OCI-LY3 (cell line): ENCODE measurements at regions not wholly inside any gene's neighbourhood (a gene's known extent, or its start where the extent isn't known, plus 50 kb on each side); places are given as distances from the start of the nearest gene placed in this dataset.

Experiments
- H2AFZ ChIP-seq: fragments of 200-600, 300-600 bp; shearing (Covaris generic); 2 replicates; pipeline ENCODE4 v1.6.0; 2014; ENCODE audit warnings: antibody characterized with exemption, low read depth, low read length
- H3K27ac ChIP-seq: fragments of 200-600, 300-600 bp; sonication (generic); 2 replicates; pipeline ENCODE4 v1.5.1; 2014; ENCODE audit warnings: mild to moderate bottlenecking, low read length, moderate library complexity, mixed read lengths
- H3K27me3 ChIP-seq: fragments of 200-600, 300-600 bp; sonication (generic); 2 replicates; pipeline ENCODE4 v1.6.1; 2014; ENCODE audit warnings: low read depth, low read length, mixed read lengths
- H3K36me3 ChIP-seq: fragments of 200-600, 300-600 bp; sonication (generic); replicated peaks from 2 replicates; pipeline ENCODE3; 2014; ENCODE audit warnings: low read depth, low read length, mixed read lengths
- H3K4me1 ChIP-seq: fragments of 300-600, 200-600 bp; sonication (generic); 2 replicates; pipeline ENCODE4 v1.6.1; 2014; ENCODE audit warnings: low read length, mixed read lengths
- H3K4me2 ChIP-seq: fragments of 200-600, 300-600 bp; sonication (generic); 2 replicates; pipeline ENCODE4 v1.6.1; 2014; ENCODE audit warnings: low read length, mixed read lengths
- H3K4me3 ChIP-seq: fragments of 300-600, 200-600 bp; sonication (generic); 2 replicates; pipeline ENCODE4 v1.5.1; 2014; ENCODE audit warnings: antibody characterized with exemption, mild to moderate bottlenecking, low read length, moderate library complexity
- H3K79me2 ChIP-seq: fragments of 300-600, 200-600 bp; shearing (Covaris generic); 2 replicates; pipeline ENCODE4 v1.6.1; 2014; ENCODE audit warnings: mild to moderate bottlenecking, low read length, mixed read lengths
- H3K9ac ChIP-seq: fragments of 300-600, 200-600 bp; shearing (Covaris generic); 2 replicates; pipeline ENCODE4 v1.6.0; 2014; ENCODE audit warnings: mild to moderate bottlenecking, low read length, moderate library complexity
- H3K9me3 ChIP-seq: fragments of 200-600, 300-600 bp; shearing (Covaris generic); 2 replicates; pipeline ENCODE4 v1.6.1; 2014; ENCODE audit warnings: low read length, mixed read lengths; ENCODE audit not compliant: insufficient read depth
- H4K20me1 ChIP-seq: fragments of 200-600, 300-600 bp; sonication (generic); 2 replicates; pipeline ENCODE4 v1.6.1; 2016; ENCODE audit warnings: low read length, mixed read lengths; ENCODE audit not compliant: insufficient read depth
- CTCF ChIP-seq: fragments of 200-600, 300-600 bp; sonication (generic); IDR thresholded peaks from 2 replicates; pipeline ENCODE4 v1.5.1; 2014; ENCODE audit warnings: antibody characterized with exemption, low read length, low read depth
- EZH2phosphoT487 ChIP-seq: fragments of 200-600 bp; shearing (Covaris generic); IDR thresholded peaks from 2 replicates; pipeline ENCODE4 v1.6.1; 2018; ENCODE audit warnings: antibody characterized with exemption, mixed run types, low read depth

GRCh38 chr4:153084980-153085630 lies 119.1 kb upstream of the TRIM2 start:
- Histone ChIP-seq H3K4me3 (peak overlapping the region; percentile 8; the same call in 1 of the 2 replicates), H3K4me1 (peaks cover 47% of the 10 kb centered on the region), H3K4me2 (peak overlapping the region; percentile 35), H3K27ac (no peak overlapping the region), H3K27me3 (peaks cover 75% of the 10 kb centered on the region), H3K9ac (no peak overlapping the region), H3K9me3 (no peaks in the 10 kb centered on the region), H4K20me1 (0 out of 2 replicates have a peak, but pooled peaks cover under 1% of the 10 kb centered on the region), H2AFZ (no peak overlapping the region), H3K36me3 (no peaks in the 10 kb centered on the region), H3K79me2 (no peaks in the 10 kb centered on the region)
- TF ChIP-seq CTCF, result peak; percentile 99
- no peak for TF ChIP-seq EZH2phosphoT487

- TF ChIP-seq CTCF, result no peak
- TF ChIP-seq EZH2phosphoT487, result no peak
- Histone ChIP-seq H3K9ac (no peak overlapping the region), H3K4me3 (no peak overlapping the region)
Observed at GRCh38 chr4:153087671-153088194, 116.5 kb upstream of the TRIM2 start.

GRCh38 chr4:153089742-153090141 lies 114.5 kb upstream of the TRIM2 start:
- no peaks in the 10 kb centered on the region for H3K36me3 ChIP-seq
- H3K4me2 ChIP-seq, result peak overlapping the region; percentile 62
- 0 out of 2 replicates have a peak, but pooled peaks cover 3% of the 10 kb centered on the region for H4K20me1 ChIP-seq
- H3K79me2 ChIP-seq, result no peaks in the 10 kb centered on the region
- 0 out of 2 replicates have a peak overlapping the region, but pooled peaks have one; percentile 2 for H3K27ac ChIP-seq
- no peak for TF ChIP-seq CTCF
- TF ChIP-seq EZH2phosphoT487, result peak; percentile 67; the same call in 1 of the 2 replicates
- H3K27me3 ChIP-seq, result peaks cover 52% of the 10 kb centered on the region
- H3K9me3 ChIP-seq, result no peaks in the 10 kb centered on the region
- H3K4me1 ChIP-seq, result peaks cover 48% of the 10 kb centered on the region
- peak overlapping the region; percentile 41 for H3K4me3 ChIP-seq
- H2AFZ ChIP-seq, result no peak overlapping the region
- H3K9ac ChIP-seq, result no peak overlapping the region

More at GRCh38 chr4:153087671-153088194, 116.5 kb upstream of the TRIM2 start:
- 0 out of 2 replicates have a peak, but pooled peaks cover 3% of the 10 kb centered on the region for H4K20me1 ChIP-seq
- H3K79me2 ChIP-seq, result no peaks in the 10 kb centered on the region
- H2AFZ ChIP-seq, result no peak overlapping the region
- H3K27me3 ChIP-seq, result peaks cover 59% of the 10 kb centered on the region
- H3K36me3 ChIP-seq, result no peaks in the 10 kb centered on the region
- H3K4me1 ChIP-seq, result peaks cover 44% of the 10 kb centered on the region
- H3K27ac ChIP-seq, result no peak overlapping the region
- H3K4me2 ChIP-seq, result no peak overlapping the region
- H3K9me3 ChIP-seq, result no peaks in the 10 kb centered on the region

- Histone ChIP-seq H3K79me2 (no peaks in the 10 kb centered on the region), H3K27ac (0 out of 2 replicates have a peak overlapping the region, but pooled peaks have one; percentile 2), H3K36me3 (no peaks in the 10 kb centered on the region), H3K4me1 (peaks cover 44% of the 10 kb centered on the region), H3K9ac (no peak overlapping the region), H3K9me3 (no peaks in the 10 kb centered on the region), H4K20me1 (0 out of 2 replicates have a peak, but pooled peaks cover 3% of the 10 kb centered on the region), H3K4me2 (peak overlapping the region; percentile 62), H3K27me3 (peaks cover 51% of the 10 kb centered on the region), H2AFZ (no peak overlapping the region), H3K4me3 (peak overlapping the region; percentile 41)
- TF ChIP-seq EZH2phosphoT487 (no peak), CTCF (no peak)
Observed at GRCh38 chr4:153090181-153090580, 114.1 kb upstream of the TRIM2 start.
